ENCODE measurements at regions not wholly inside any gene's neighbourhood (a gene's known extent, or its start where the extent isn't known, plus 50 kb on each side); places are given as distances from the start of the nearest gene placed in this dataset.

GRCh38 chr10:36236931-36237330, 594.8 kb upstream of the FZD8 start:
- DNase-seq (ENCODE audit: low spot score): no peak

GRCh38 chr10:36236341-36236740, 594.2 kb upstream of the FZD8 start:
- no peak for DNase-seq (ENCODE audit: low spot score)

- DNase-seq (ENCODE audit: low spot score): no peak
Observed at GRCh38 chr10:36232935-36233334, 590.8 kb upstream of the FZD8 start.

- no peak for DNase-seq (ENCODE audit: low spot score)
Observed at GRCh38 chr10:36224431-36224985, 582.4 kb upstream of the FZD8 start.

- DNase-seq (ENCODE audit: low spot score): no peak
Observed at GRCh38 chr10:36221101-36221500, 579.0 kb upstream of the FZD8 start.

GRCh38 chr10:36220151-36220550, 578.1 kb upstream of the FZD8 start:
- no peak for DNase-seq (ENCODE audit: low spot score)

GRCh38 chr10:36211856-36212255, 569.8 kb upstream of the FZD8 start:
- no peak for DNase-seq (ENCODE audit: low spot score)

GRCh38 chr10:36209480-36209879, 567.4 kb upstream of the FZD8 start:
- DNase-seq (ENCODE audit: low spot score): no peak

- no peak for DNase-seq (ENCODE audit: low spot score)
Observed at GRCh38 chr10:36202881-36203280, 560.8 kb upstream of the FZD8 start.

- no peak for DNase-seq (ENCODE audit: low spot score)
Observed at GRCh38 chr10:36200577-36200976, 558.5 kb upstream of the FZD8 start.

GRCh38 chr10:36198322-36198721, 556.2 kb upstream of the FZD8 start:
- DNase-seq (ENCODE audit: low spot score): no peak

GRCh38 chr10:36195364-36195763, 553.3 kb upstream of the FZD8 start:
- no peak for DNase-seq (ENCODE audit: low spot score)

- DNase-seq (ENCODE audit: low spot score): no peak
Observed at GRCh38 chr10:36194276-36194675, 552.2 kb upstream of the FZD8 start.

- DNase-seq (ENCODE audit: low spot score): no peak
Observed at GRCh38 chr10:36191009-36191408, 548.9 kb upstream of the FZD8 start.

- DNase-seq (ENCODE audit: low spot score): no peak
Observed at GRCh38 chr10:36188461-36188860, 546.4 kb upstream of the FZD8 start.

- DNase-seq (ENCODE audit: low spot score): no peak
Observed at GRCh38 chr10:36188080-36188453, 546.0 kb upstream of the FZD8 start.

- DNase-seq (ENCODE audit: low spot score): no peak
Observed at GRCh38 chr10:36187380-36188079, 545.4 kb upstream of the FZD8 start.

GRCh38 chr10:36185097-36185496, 543.0 kb upstream of the FZD8 start:
- DNase-seq (ENCODE audit: low spot score): no peak

GRCh38 chr10:36183726-36184125, 541.6 kb upstream of the FZD8 start:
- no peak for DNase-seq (ENCODE audit: low spot score)

GRCh38 chr10:36183056-36183455, 541.0 kb upstream of the FZD8 start:
- DNase-seq (ENCODE audit: low spot score): no peak

GRCh38 chr10:36182606-36183005, 540.5 kb upstream of the FZD8 start:
- DNase-seq (ENCODE audit: low spot score): no peak

GRCh38 chr10:36182179-36182566, 540.1 kb upstream of the FZD8 start:
- no peak for DNase-seq (ENCODE audit: low spot score)

- DNase-seq (ENCODE audit: low spot score): no peak
Observed at GRCh38 chr10:36181426-36182178, 539.5 kb upstream of the FZD8 start.
